HG03378 (cell line): ENCODE measurements at regions not wholly inside any gene's neighbourhood (a gene's known extent, or its start where the extent isn't known, plus 50 kb on each side); places are given as distances from the start of the nearest gene placed in this dataset.
"Not testable (repeated sequence)": the region's sequence is repeated elsewhere in the genome, so short reads cannot be mapped to it uniquely, and the experiment has no call there.

ENCODE experiments used
- ATAC-seq: cut with Tn5 transposase; IDR thresholded peaks from one replicate; pipeline ENCODE4 v1.9.1; 2021; ENCODE audit warnings: mild to moderate bottlenecking, moderate library complexity; ENCODE audit not compliant: unreplicated experiment

- ATAC-seq = no peak
Measured at GRCh38 chr2:44051593-44052347, 56.0 kb upstream of the LRPPRC start.

GRCh38 chr2:44052584-44052983, 56.8 kb upstream of the LRPPRC start:
- ATAC-seq = no peak

DNA sequence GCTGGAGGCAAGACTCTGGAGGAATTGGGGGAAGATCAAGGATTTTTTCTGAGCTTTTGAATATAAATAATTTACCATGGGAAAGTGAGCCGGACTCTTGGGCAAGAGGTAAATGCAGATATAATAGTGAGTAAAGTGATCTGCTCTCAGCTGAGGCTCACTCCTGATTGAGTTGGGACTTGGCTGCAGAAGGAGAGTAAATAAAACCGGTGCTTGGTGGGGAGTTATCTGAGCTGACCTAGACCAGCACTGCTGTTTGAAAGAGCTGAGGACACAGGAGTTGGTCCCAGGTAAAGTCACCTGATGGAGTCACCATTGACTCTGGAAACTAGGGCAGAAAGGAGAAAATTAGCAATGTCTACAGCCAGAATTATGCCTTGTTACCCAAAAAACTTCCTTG, 57.3 kb upstream of the LRPPRC start:
- ATAC-seq = no peak

DNA sequence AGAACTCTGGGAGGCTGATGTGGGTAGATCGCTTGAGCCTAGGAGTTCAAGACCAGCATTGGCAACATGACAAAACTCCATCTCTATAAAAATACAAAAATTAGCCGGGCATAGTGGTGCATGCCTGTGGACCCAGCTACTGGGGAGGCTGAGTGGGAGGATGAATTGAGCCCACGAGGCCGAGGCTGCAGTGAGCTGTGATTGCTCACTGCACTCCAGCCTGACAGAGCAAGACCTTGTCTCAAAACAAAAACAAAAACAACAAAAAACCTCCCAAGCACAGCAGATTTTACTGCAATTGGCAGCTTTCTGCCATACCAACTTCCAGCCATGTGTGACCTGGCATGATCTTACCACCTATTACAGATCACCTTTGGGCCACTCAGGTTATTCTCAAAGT, 57.7 kb upstream of the LRPPRC start:
- ATAC-seq = no peak

- no peak for ATAC-seq
Measured at GRCh38 chr2:44055229-44055628, 59.4 kb upstream of the LRPPRC start.

DNA sequence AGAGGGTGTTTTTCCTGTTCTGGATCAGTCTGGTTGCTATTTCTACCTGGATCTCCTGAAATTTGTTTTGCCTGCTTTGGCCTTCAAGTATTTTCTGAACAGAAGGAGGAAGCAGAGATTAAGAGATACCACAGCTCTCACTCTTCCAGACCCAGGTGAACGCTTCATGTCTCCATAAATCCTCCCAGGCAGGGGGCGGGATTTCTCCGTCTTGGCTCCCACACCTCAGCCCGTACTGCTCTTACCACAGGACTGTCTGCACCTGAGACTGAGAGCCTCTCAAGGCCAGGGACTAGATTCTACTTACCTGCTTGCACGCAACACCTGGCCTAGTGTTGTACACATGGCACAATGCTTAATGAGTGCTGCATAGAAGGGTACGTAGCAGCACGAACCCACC, 59.9 kb upstream of the LRPPRC start:
- ATAC-seq = no peak

- ATAC-seq = no peak
Measured at GRCh38 chr2:44056947-44057346, 61.2 kb upstream of the LRPPRC start.

- not testable (repeated sequence) for ATAC-seq
Measured at GRCh38 chr2:44060286-44060685, 64.5 kb upstream of the LRPPRC start.

- no peak for ATAC-seq
Measured at GRCh38 chr2:44060990-44061389, 65.2 kb upstream of the LRPPRC start.

GRCh38 chr2:44061469-44061868, 65.7 kb upstream of the LRPPRC start:
- no peak for ATAC-seq

DNA sequence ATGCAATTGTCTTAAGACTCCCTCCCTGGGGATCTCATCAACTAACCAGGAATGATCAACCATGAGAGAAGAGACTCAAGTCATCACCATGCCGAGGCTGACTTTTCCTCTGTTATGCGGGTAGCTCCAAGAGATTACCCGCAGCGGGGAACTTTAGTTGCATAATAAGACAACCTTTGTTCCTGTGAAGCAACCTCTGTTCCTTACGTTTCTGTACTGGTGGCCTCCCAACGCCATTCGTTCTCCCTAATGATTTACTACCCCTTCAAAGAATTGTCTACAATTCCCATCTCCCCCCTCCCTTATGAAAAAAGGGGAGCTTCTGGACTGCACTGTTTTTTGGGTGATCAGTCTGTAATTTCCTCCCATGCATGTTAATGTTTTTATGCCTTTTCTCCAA, 66.1 kb upstream of the LRPPRC start:
- ATAC-seq = no peak

- no peak for ATAC-seq
Measured at GRCh38 chr2:44063033-44063432, 67.2 kb upstream of the LRPPRC start.

GRCh38 chr2:44064281-44064680, 68.5 kb upstream of the LRPPRC start:
- not testable (repeated sequence) for ATAC-seq

GRCh38 chr2:44067012-44067790, 71.4 kb upstream of the LRPPRC start:
- ATAC-seq = not testable (repeated sequence)

- ATAC-seq = not testable (repeated sequence)
Measured at GRCh38 chr2:44067791-44068181, 72.0 kb upstream of the LRPPRC start.

GRCh38 chr2:44071454-44072046, 75.8 kb upstream of the LRPPRC start:
- ATAC-seq = no peak

- not testable (repeated sequence) for ATAC-seq
Measured at GRCh38 chr2:44073667-44074066, 77.9 kb upstream of the LRPPRC start.

GRCh38 chr2:44074795-44075194, 79.0 kb upstream of the LRPPRC start:
- not testable (repeated sequence) for ATAC-seq

DNA sequence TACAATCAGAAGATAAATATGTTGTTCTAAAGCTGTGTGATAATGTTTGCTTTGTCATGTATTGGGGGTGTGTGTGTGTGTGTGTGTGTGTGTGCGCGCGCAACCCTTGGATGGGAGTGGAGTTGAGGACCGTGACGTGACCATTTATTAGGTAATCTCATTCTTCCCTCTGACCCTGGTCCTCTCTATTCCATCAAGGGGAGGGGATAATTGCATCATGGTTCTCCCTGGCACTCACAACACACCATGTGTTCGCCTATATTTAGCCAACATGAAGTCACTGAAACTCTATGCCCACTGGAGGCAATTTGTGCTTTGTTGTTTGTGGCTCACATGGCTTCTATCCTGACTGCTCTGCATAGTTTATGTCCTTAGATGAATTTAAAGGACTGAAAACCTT, 79.8 kb upstream of the LRPPRC start:
- no peak for ATAC-seq

GRCh38 chr2:44077942-44078511, 82.2 kb upstream of the LRPPRC start:
- no peak for ATAC-seq

DNA sequence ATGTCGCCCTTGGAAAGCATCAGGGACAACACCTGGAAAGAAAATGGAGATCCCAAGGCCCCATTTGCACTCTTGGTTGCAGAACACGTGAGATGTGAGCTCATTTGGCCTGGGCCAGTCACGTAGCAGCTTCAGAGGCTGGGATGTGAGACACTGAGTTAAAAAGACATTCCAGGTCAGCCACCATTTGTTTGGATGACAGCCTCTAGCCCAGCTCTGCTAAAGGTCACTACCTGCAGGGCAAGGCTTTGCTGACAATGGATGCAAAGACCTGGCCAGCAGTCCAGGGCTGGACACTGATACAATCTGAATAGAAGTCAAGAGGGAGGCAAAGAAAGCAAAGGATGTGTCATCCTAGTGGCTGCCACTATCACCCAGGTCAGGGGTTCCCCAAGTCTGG, 83.9 kb upstream of the LRPPRC start:
- no peak for ATAC-seq

DNA sequence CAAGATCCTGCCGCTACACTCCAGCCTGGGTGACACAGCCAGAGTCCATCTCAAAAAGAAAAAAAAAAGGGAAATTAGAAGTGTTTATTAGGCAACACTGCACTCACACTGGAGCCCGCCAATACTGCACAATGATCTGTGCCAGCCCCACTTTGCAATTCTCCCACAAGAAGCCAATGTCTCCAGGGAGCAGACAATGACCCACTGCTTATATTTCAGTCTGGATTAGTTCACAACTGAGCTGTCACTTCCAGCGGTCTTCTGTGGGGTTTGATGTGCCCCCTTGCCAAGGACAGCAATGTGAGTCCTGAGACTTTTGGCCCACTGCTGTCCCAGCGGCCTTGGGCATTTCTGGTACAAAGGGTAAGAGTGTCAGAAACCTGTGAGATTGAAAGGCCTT, 85.6 kb upstream of the PPM1B start:
- ATAC-seq = no peak
